HUES64 (cell line): ENCODE measurements at regions not wholly inside any gene's neighbourhood (a gene's known extent, or its start where the extent isn't known, plus 50 kb on each side); places are given as distances from the start of the nearest gene placed in this dataset.

Experiments
- H3K27ac ChIP-seq: 2 replicates; pipeline ENCODE4 v1.7.0; 2013; ENCODE audit warnings: low read depth, low read length, inconsistent platforms
- H3K27me3 ChIP-seq: 2 replicates; pipeline ENCODE4 v1.6.1; 2013; ENCODE audit warnings: mild to moderate bottlenecking, low read length; ENCODE audit not compliant: insufficient read depth
- H3K36me3 ChIP-seq: 2 replicates; pipeline ENCODE4 v1.6.1; 2013; ENCODE audit warnings: mild to moderate bottlenecking, low read length; ENCODE audit not compliant: insufficient read depth
- H3K4me1 ChIP-seq: 2 replicates; pipeline ENCODE4 v1.6.1; 2013; ENCODE audit warnings: mild to moderate bottlenecking, low read length, moderate library complexity; ENCODE audit not compliant: insufficient read depth
- H3K4me3 ChIP-seq: 2 replicates; pipeline ENCODE4 v1.5.1; 2013; ENCODE audit warnings: mild to moderate bottlenecking, low read length, moderate library complexity
- H3K9ac ChIP-seq: 2 replicates; pipeline ENCODE4 v1.6.1; 2013; ENCODE audit warnings: mild to moderate bottlenecking, low read depth, low read length
- H3K9me3 ChIP-seq: 2 replicates; pipeline ENCODE4 v1.6.1; 2013; ENCODE audit warnings: low read depth, low read length; ENCODE audit not compliant: insufficient read depth
- WGBS: fragments of 150-250, 120-280 bp; methylation state at CpG from one replicate; pipeline ENCODE4 v1.1.7; 2013; ENCODE audit warnings: missing lambda C conversion rate; 5-methylcytosine and 5-hydroxymethylcytosine counted together

DNA sequence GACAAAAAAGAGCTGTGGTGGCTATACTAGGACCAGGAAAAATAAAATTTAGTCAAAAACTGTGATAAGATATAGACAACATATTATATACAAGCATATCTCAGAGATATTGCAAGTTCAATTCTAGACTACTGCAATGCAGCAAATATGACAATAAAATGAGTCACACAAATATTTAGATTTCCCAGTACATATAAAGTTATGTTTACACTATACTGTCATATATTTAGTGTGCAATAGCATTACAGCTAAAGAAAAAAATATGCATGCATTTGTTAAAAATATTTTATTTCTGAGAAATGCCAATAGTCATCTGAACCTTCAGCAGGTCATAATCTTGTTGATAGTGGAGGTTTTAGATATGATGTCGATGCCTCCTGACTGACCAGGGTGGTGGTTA lies 72.1 kb downstream of the AKR1C4 start:
- 38% methylated on average over 1 of the region's 1 CpG for WGBS
- Histone ChIP-seq H3K36me3 (no peaks in the 10 kb centered on the region), H3K4me3 (no peak overlapping the region), H3K4me1 (no peaks in the 10 kb centered on the region), H3K9ac (no peak overlapping the region), H3K27ac (no peak overlapping the region), H3K27me3 (no peaks in the 10 kb centered on the region), H3K9me3 (peaks cover 21% of the 10 kb centered on the region)

DNA sequence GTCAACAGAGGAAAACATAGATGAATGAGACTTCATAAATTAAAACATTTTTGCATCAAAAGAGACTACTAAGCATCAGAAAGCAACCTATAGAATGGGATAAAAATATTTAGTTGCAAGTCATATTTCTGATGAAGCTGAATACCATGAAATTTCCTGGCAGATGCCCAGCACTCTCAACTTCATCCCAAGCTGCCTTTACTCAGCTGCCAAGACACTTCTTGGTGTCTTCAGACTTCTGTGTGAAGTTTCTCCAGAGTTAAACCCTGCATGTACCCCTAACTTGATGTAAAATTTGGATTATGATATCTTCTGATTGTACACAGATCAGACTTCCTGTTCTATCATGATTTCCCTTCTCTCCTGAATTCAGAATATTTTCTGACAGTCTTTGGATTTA lies 73.2 kb downstream of the AKR1C4 start:
- Histone ChIP-seq H3K9ac (no peak overlapping the region), H3K27me3 (no peaks in the 10 kb centered on the region), H3K36me3 (no peaks in the 10 kb centered on the region), H3K27ac (no peak overlapping the region), H3K9me3 (peaks cover 14% of the 10 kb centered on the region; the same call in 1 of the 2 replicates), H3K4me1 (no peaks in the 10 kb centered on the region), H3K4me3 (no peak overlapping the region)

DNA sequence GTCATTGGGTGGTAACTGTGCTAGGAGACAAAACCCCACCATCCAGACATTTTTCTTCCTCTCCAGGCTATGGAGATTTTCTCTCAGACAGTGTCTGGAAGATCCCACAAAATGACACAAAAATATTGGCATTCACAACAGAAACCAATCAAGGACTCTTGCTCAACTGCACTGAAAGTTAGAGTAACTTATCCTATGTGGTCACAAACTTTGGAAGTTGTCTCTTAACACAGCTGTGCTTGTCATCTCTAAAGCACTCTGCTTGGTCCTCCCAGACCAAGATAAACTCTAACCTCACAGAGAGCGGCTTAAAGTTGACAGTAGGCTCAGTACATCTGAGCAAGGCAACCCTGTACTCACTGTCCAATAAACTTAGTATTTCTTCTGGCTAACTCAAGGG lies 74.9 kb downstream of the AKR1C4 start:
- no peak overlapping the region for H3K9ac ChIP-seq
- H3K4me1 ChIP-seq: no peaks in the 10 kb centered on the region
- 95% methylated on average over 1 of the region's 1 CpG for WGBS
- peaks cover 3% of the 10 kb centered on the region; the same call in 1 of the 2 replicates for H3K9me3 ChIP-seq
- H3K36me3 ChIP-seq: no peaks in the 10 kb centered on the region
- H3K4me3 ChIP-seq: no peak overlapping the region
- no peak overlapping the region for H3K27ac ChIP-seq
- H3K27me3 ChIP-seq: no peaks in the 10 kb centered on the region

DNA sequence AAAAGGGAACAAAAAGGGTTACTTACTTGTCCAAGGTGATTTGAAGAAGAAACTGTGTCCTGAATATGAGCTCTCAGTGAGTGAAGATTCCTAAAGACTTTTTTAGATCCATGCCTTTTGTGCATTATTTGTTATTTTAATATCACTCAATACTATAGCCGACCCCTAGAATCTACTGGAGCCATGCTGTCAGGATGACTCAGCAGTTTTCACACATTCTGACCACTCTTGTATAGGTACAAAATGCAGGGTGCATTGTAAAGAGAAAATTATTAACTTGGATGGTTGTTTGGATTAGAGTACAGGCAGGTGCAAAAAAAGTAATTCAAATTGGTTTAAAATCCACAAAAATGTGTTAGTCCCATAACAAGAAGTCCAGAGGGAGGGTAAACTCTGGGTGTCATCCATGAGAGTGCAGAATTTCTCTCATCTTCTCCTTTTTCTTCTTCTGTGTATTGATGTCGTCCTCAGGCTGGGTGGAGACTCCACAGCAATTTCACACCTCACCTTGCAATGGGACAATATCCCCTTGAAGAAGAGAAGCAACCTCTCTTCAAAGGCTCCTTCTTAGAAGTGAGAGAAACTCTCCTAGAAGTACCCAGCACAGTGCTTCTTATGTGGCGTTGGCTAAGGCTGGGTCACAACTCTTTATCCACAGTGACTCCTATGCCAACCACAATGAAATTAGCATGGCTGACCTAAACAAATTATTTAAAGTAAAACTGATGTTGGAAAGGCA lies 75.6 kb downstream of the AKR1C4 start:
- Histone ChIP-seq H3K27ac (no peak overlapping the region), H3K9me3 (no peaks in the 10 kb centered on the region)
- 91% methylated on average over 3 of the region's 3 CpGs for WGBS

DNA sequence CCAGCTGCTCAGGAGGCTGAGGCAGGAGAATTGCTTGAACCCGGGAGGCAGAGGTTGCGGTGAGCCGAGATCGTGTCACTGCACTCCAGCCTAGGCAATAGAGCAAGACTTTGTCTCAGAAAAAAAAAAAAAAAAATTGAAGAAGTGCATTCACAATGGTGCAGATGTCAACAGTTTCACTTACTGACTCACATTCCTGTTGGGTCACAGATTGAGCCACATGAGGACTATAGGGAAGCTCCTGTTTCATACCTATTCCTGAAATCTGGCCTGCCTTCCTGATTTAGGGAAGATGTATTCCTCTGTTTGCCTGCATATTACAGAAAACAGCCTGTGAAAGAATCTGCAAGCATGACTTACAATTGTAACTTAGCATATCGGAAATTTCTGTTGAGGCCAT lies 78.2 kb downstream of the AKR1C4 start:
- H3K9ac ChIP-seq: no peak overlapping the region
- no peak overlapping the region for H3K27ac ChIP-seq
- whole genome bisulfite sequencing: 94% methylated on average over 5 of the region's 5 CpGs
- no peaks in the 10 kb centered on the region for H3K36me3 ChIP-seq
- no peak overlapping the region for H3K4me3 ChIP-seq
- no peaks in the 10 kb centered on the region for H3K9me3 ChIP-seq
- H3K27me3 ChIP-seq: no peaks in the 10 kb centered on the region
- H3K4me1 ChIP-seq: no peaks in the 10 kb centered on the region

More for the DNA sequence above, 75.6 kb downstream of the AKR1C4 start:
- no peaks in the 10 kb centered on the region for H3K27me3 ChIP-seq
- no peak overlapping the region for H3K4me3 ChIP-seq
- no peaks in the 10 kb centered on the region for H3K4me1 ChIP-seq
- no peaks in the 10 kb centered on the region for H3K36me3 ChIP-seq
- no peak overlapping the region for H3K9ac ChIP-seq

DNA sequence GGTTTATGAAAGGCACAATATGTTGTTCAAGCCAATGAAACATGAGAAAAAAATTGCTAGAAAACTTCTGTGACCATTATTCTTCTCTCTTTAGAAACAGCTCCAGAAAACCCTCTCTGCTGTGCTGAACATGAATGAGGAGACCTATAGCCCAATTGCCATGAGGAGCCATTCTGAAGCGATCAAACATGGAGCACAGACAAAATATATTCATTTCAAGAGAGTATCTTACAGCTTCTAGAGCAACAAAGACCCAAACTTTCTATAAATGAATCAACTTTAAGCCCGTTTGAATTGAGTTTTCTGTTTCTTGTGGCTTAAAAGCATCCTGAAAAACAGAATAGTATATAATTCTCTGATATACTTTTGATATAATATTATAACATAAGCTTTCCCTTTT lies 83.4 kb upstream of the UCN3 start:
- Histone ChIP-seq H3K4me3 (no peak overlapping the region), H3K27me3 (no peaks in the 10 kb centered on the region), H3K9me3 (no peaks in the 10 kb centered on the region), H3K9ac (no peak overlapping the region), H3K36me3 (no peaks in the 10 kb centered on the region), H3K27ac (no peak overlapping the region), H3K4me1 (peaks cover 11% of the 10 kb centered on the region)
- WGBS: 77% methylated on average over 2 of the region's 2 CpGs

DNA sequence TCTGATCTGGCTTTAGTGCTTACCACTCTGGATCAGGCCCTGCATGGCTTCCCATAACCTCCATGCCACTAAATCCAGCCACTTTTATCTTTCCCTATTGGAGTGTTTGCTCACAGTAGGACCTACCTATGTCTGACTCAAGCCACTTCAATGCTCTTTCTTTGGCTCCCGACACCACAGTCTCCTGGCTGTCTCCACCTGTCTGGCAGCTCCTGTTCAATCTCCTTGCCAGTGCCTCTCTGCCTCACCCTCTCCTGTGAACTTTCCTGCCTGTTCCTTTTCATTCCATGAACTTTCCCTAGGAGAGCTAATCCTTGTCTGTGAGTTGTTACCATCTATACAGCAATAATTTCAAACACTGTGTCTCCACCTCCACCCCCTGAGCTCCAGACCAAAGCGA lies 82.6 kb upstream of the UCN3 start:
- no peak overlapping the region for H3K27ac ChIP-seq
- 81% methylated on average over 2 of the region's 2 CpGs for WGBS

DNA sequence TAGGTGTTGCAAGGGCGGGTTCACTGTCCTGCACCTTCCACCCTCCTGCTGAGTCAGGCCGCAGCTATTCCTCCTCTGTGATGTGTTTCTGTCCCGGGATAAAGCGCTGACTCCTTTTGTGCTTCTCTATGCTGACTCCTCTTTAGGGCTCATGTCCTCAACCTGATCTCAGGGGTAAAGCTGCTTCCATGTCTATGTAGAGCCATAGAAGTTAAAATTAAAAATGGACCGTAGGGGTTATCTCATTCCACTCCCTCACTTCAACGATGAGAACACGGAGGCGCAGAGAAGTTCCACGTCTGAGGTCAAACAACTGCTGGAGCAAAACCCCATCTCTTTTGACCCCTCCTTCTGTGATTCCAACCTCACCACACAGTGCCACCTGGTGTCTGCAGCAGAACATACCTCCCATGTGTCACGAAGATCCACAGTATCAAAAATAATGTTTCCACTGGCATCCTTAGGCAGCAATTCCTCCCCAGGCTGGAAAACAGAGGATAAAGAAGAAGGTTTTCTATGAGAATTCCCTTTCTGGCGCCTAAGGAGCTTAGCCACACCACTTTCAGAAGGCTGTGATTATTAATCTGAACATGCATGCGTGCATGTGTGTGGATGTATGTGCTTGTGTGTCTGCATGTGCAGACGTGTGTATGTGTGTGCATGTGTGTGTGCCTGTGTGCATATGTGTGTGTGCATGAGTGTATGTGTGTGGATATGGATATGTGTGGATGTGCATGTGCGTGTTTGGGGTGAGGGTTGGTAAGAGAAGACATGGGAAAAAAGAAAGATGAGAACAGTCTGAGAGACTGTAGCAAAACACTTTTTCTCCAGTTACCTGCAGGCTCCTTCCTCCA lies 81.2 kb upstream of the UCN3 start:
- WGBS: 58% methylated on average over 14 of the region's 14 CpGs
- H3K27ac ChIP-seq: no peak overlapping the region
- H3K9ac ChIP-seq: no peak overlapping the region
- H3K4me3 ChIP-seq: no peak overlapping the region
- no peaks in the 10 kb centered on the region for H3K36me3 ChIP-seq
- H3K4me1 ChIP-seq: peaks cover 11% of the 10 kb centered on the region
- H3K27me3 ChIP-seq: no peaks in the 10 kb centered on the region
- H3K9me3 ChIP-seq: no peaks in the 10 kb centered on the region

More for the DNA sequence above, 82.6 kb upstream of the UCN3 start:
- H3K27me3 ChIP-seq: no peaks in the 10 kb centered on the region
- no peak overlapping the region for H3K9ac ChIP-seq
- no peaks in the 10 kb centered on the region for H3K9me3 ChIP-seq
- H3K4me1 ChIP-seq: peaks cover 11% of the 10 kb centered on the region
- no peak overlapping the region for H3K4me3 ChIP-seq
- H3K36me3 ChIP-seq: no peaks in the 10 kb centered on the region

DNA sequence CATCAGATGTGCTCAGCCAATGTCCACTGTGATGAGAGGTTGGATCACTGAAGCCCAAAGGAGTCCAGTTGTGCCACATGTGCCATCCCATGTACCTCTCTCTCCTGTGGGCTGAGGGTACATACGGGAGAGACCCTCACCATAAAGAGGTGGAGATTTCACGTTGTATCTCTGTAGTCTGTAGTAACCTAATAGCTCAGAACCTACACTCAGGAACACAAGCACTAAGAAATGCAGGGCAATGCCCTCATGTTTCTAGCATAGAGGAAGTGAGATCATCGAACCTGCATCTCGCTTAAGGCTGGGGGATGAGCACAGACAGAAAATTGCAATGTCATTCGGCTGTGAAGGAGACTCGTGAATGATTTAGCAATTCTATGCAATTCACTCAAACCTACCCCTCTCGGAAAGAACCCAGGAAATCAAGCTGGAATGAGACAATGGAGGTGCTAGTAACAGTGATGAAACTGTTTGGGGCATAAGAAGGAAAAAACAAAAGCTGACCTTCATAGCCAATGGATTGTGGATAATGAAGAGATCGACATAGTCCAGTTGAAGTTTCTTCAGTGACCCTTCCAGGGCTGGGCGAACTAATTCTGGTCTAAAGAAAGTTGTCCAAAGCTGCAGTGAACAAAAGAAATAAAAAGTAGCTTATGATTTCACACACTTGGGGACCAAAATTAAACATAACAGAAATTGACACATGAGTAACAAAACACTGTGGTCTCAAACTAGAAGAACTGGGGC lies 80.3 kb upstream of the UCN3 start:
- Histone ChIP-seq H3K9ac (peak overlapping the region; percentile 22; the same call in 1 of the 2 replicates), H3K4me1 (peaks cover 11% of the 10 kb centered on the region), H3K9me3 (no peaks in the 10 kb centered on the region), H3K36me3 (no peaks in the 10 kb centered on the region), H3K27ac (no peak overlapping the region), H3K27me3 (no peaks in the 10 kb centered on the region), H3K4me3 (no peak overlapping the region)
- WGBS: 87% methylated on average over 9 of the region's 9 CpGs

DNA sequence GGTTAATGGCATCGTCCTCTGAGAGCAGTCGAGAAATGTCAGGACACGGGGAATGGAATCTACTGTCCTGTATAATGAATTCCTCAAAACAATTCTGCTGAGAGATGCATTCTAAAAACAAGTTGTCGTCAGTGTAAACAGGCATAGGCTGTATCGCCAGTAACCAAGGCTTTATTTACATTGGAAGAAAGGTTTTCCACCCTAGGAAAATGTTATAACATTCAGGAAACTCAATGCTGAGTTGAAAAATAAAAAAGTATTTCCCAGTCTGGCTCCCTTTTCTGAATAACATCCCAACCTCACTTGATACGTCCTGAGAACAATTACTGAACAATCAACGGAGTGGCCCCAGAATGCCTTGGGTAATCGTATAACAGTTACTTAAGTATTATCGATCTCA lies 79.6 kb upstream of the UCN3 start:
- Histone ChIP-seq H3K27me3 (no peaks in the 10 kb centered on the region), H3K9ac (no peak overlapping the region), H3K9me3 (no peaks in the 10 kb centered on the region), H3K4me3 (no peak overlapping the region), H3K4me1 (peaks cover 11% of the 10 kb centered on the region), H3K36me3 (no peaks in the 10 kb centered on the region), H3K27ac (no peak overlapping the region)
- 91% methylated on average over 9 of the region's 9 CpGs for WGBS

DNA sequence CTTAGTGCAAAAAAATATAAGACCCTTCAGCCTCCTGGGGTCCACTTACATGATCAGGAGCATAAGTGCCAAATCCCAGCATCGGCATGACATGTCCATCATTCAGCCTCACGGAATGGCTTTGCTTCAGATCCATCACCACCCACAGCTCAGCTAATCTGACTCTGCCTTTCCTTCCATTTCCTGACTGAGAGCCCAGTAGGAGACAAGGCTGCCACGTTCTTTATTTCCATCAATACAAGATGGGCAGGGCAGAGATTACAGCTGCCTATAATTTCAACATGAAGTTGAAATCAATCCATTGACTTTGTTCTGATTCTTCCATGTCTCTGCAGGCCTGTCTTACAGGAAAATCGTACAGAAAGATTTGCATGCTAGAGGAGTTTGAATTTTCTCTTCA lies 76.4 kb upstream of the UCN3 start:
- Histone ChIP-seq H3K27ac (no peak overlapping the region), H3K9me3 (no peaks in the 10 kb centered on the region)
- 80% methylated on average over 4 of the region's 4 CpGs for WGBS

More for the DNA sequence above, 76.4 kb upstream of the UCN3 start:
- H3K9ac ChIP-seq: no peak overlapping the region
- no peaks in the 10 kb centered on the region for H3K27me3 ChIP-seq
- peaks cover 19% of the 10 kb centered on the region for H3K4me1 ChIP-seq
- no peaks in the 10 kb centered on the region for H3K36me3 ChIP-seq
- H3K4me3 ChIP-seq: no peak overlapping the region
